ENCODE measurements at regions not wholly inside any gene's neighbourhood (a gene's known extent, or its start where the extent isn't known, plus 50 kb on each side); places are given as distances from the start of the nearest gene placed in this dataset.

- no peak for TF ChIP-seq CTCF (IDR thresholded peaks at IDR 0.05)
- no peak for TF ChIP-seq POLR2AphosphoS5 (IDR thresholded peaks at IDR 0.05)
- TF ChIP-seq POLR2A (IDR thresholded peaks at IDR 0.05) = no peak
Measured at GRCh38 chr13:104011505-104012241, 945.5 kb upstream of the SLC10A2 start.

Measured in breast epithelium (tissue), 3 donors.